Thyroid gland (tissue), 4 donors: ENCODE measurements at regions not wholly inside any gene's neighbourhood (a gene's known extent, or its start where the extent isn't known, plus 50 kb on each side); places are given as distances from the start of the nearest gene placed in this dataset.
"Not testable (repeated sequence)": the region's sequence is repeated elsewhere in the genome, so short reads cannot be mapped to it uniquely, and the experiment has no call there.

Experiments used
- DNase-seq, 2 donors: peaks; one replicate each; pipeline ENCODE4 v3.0.0-alpha.2; 2019
- H3K27ac ChIP-seq, 3 donors: fragments of 200-600 bp; sonication (generic); 1 replicate in 2 of 3; 2 replicates in 1 of 3; pipeline ENCODE4 v1.5.1; 2016 to 2019; ENCODE audit warnings: mild to moderate bottlenecking in 1 of 3, moderate library complexity in 1 of 3
- H3K27me3 ChIP-seq: fragments of 200-600 bp; sonication (generic); one replicate; pipeline ENCODE4 v1.5.1; 2019
- H3K36me3 ChIP-seq, 2 donors: fragments of 200-600 bp; sonication (generic); one replicate each; pipeline ENCODE4 v1.5.1; 2016 to 2019
- H3K4me1 ChIP-seq, 2 donors: fragments of 200-600 bp; sonication (generic); one replicate each; pipeline ENCODE4 v1.5.1; 2017 to 2019
- H3K4me3 ChIP-seq, 3 donors: fragments of 200-600 bp; sonication (generic); replicated peaks in 1 of 3; 1 replicate in 2 of 3; 2 replicates in 1 of 3; pipeline ENCODE4 v1.5.1; 2016; ENCODE audit warnings: mild to moderate bottlenecking in 1 of 3
- H3K9me3 ChIP-seq: fragments of 200-600 bp; sonication (generic); one replicate; pipeline ENCODE4 v1.5.1; 2017
- CTCF ChIP-seq, 6 experiments: fragments of 200-600 bp in 3 of 6; fragments of 450-650 bp in 3 of 6; sonication (generic) in 3 of 6; IDR thresholded peaks; one replicate each; pipeline ENCODE4 v1.5.1; 2016 to 2019; ENCODE audit warnings: antibody characterized with exemption in 6 of 6, mild to moderate bottlenecking in 2 of 6, inconsistent platforms in 1 of 6, moderate library complexity in 1 of 6
- POLR2A ChIP-seq, 2 donors: fragments of 450-650 bp; IDR thresholded peaks; one replicate each; pipeline ENCODE4 v1.6.1; 2017; ENCODE audit warnings: antibody characterized with exemption in 2 of 2, mild to moderate bottlenecking in 2 of 2, moderate library complexity in 1 of 2
- WGBS, 2 donors: methylation state at CpG; one replicate each; pipeline ENCODE4 v1.1.5; 2017; 5-methylcytosine and 5-hydroxymethylcytosine counted together
- intact Hi-C: fragments of 100-400 bp; cut with DNase I; formaldehyde crosslinking; loops from one replicate; pipeline ENCODE4 v1.15.1; 2023

- peaks cover 0 to 7% of the 10 kb centered on the region in 2 donors for H3K4me1 ChIP-seq
- H3K27me3 ChIP-seq = no peaks in the 10 kb centered on the region
- no peak overlapping the region for H3K27ac ChIP-seq
- DNase-seq = peak; percentile 85 to 90
- TF ChIP-seq CTCF (IDR thresholded peaks at IDR 0.05) (no peak), POLR2A (IDR thresholded peaks at IDR 0.05) (no peak)
- intact Hi-C loops = no loop called here
- no peak overlapping the region for H3K4me3 ChIP-seq
- H3K36me3 ChIP-seq = no peaks in the 10 kb centered on the region
- WGBS, 2 donors = 42 to 48% methylated on average over 19 to 23 of the region's 25 CpGs
- H3K9me3 ChIP-seq = no peaks in the 10 kb centered on the region
These were observed 81.9 kb upstream of the LRPAP1 start for GRCh38 chr4:3613967-3614730.

DNA sequence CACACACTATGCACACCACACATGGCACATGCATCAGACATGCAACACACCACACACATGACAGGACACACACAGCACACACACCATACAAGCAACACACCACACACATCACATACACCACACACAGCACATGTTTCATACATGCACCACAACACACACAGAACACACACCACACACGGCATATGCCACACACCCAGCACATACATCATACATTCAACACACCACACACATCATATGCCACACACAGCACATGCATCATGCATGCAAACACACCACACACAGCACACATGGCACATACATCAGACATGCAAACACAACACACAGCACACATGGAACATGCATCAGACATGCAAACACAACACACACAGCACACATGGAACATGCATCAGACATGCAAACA is 80.7 kb upstream of the LRPAP1 start:
- TF ChIP-seq POLR2A (IDR thresholded peaks at IDR 0.05) (no peak), CTCF (IDR thresholded peaks at IDR 0.05) (no peak)
- DNase-seq = no peak
- intact Hi-C loops = no loop called here
- no peaks in the 10 kb centered on the region for H3K9me3 ChIP-seq
- H3K27ac ChIP-seq = no peak overlapping the region
- H3K27me3 ChIP-seq = no peaks in the 10 kb centered on the region
- WGBS, 2 donors = 100% methylated on average over 1 of the region's 1 CpG
- H3K36me3 ChIP-seq = no peaks in the 10 kb centered on the region
- H3K4me3 ChIP-seq = no peak overlapping the region
- peaks cover 0 to 7% of the 10 kb centered on the region in 2 donors for H3K4me1 ChIP-seq

GRCh38 chr4:3612281-3612680 is 80.1 kb upstream of the LRPAP1 start:
- no peak for DNase-seq
- no peak for TF ChIP-seq CTCF (IDR thresholded peaks at IDR 0.05)
- TF ChIP-seq POLR2A (IDR thresholded peaks at IDR 0.05) = no peak
- Histone ChIP-seq H3K4me1 (peaks cover 0 to 7% of the 10 kb centered on the region in 2 donors), H3K9me3 (no peaks in the 10 kb centered on the region), H3K27ac (no peak overlapping the region), H3K4me3 (no peak overlapping the region), H3K27me3 (no peaks in the 10 kb centered on the region), H3K36me3 (no peaks in the 10 kb centered on the region)
- 84 to 90% methylated on average over 4 of the region's 4 CpGs for WGBS, 2 donors
- intact Hi-C loops = no loop called here

- Histone ChIP-seq H3K36me3 (no peaks in the 10 kb centered on the region), H3K4me3 (no peak overlapping the region), H3K4me1 (peaks cover 0 to 7% of the 10 kb centered on the region in 2 donors), H3K9me3 (no peaks in the 10 kb centered on the region), H3K27me3 (no peaks in the 10 kb centered on the region), H3K27ac (no peak overlapping the region)
- 94% methylated on average over 14 of the region's 14 CpGs for WGBS, 2 donors
- TF ChIP-seq CTCF (IDR thresholded peaks at IDR 0.05) = no peak
- TF ChIP-seq POLR2A (IDR thresholded peaks at IDR 0.05) = no peak
- intact Hi-C loops = no loop called here
- no peak for DNase-seq
These were observed 79.6 kb upstream of the LRPAP1 start for GRCh38 chr4:3611778-3612177.

DNA sequence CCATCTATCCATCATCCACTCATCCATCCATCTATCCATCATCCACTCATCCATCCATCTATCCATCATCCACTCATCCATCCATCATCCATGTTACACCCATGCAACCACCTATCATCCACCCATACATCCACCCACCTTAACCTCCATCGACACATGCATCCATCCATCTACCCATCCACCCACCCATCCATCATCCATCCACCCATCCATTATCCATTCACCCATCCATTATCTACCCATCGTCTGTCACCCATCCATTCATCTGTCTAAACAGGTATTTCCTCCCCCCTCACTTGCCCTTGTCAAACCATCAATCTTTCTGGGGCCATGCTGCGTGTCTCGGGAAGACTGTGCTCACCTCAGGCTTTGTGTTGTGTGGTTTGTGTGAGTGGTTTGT is 78.6 kb upstream of the LRPAP1 start:
- WGBS, 2 donors = 93% methylated on average over 4 of the region's 4 CpGs
- H3K4me1 ChIP-seq = not testable (repeated sequence)

GRCh38 chr4:3609905-3610304 is 77.7 kb upstream of the LRPAP1 start:
- H3K4me3 ChIP-seq, H3K27me3 ChIP-seq, H3K4me1 ChIP-seq, DNase-seq, H3K27ac ChIP-seq, H3K9me3 ChIP-seq, H3K36me3 ChIP-seq, intact Hi-C loops: not testable (repeated sequence)
- 94% methylated on average over 2 of the region's 2 CpGs for WGBS, 2 donors

More for the DNA sequence above, 78.6 kb upstream of the LRPAP1 start:
- DNase-seq, H3K27ac ChIP-seq, H3K4me3 ChIP-seq, intact Hi-C loops, H3K27me3 ChIP-seq, H3K9me3 ChIP-seq, H3K36me3 ChIP-seq: not testable (repeated sequence)
